Pons (tissue), 1 donor: ENCODE measurements at regions not wholly inside any gene's neighbourhood (a gene's known extent, or its start where the extent isn't known, plus 50 kb on each side); places are given as distances from the start of the nearest gene placed in this dataset.
A peak's percentile ranks its signal among the peaks of the same experiment; 100 is the strongest.

ENCODE experiments used
- DNase-seq: peaks from one replicate; pipeline ENCODE4 v3.0.0-alpha.2; 2016; ENCODE audit warnings: low spot score

- no peak for DNase-seq
Measured at GRCh38 chr4:123096038-123096437, 173.6 kb upstream of the NUDT6 start.

- peak; percentile 47 for DNase-seq
Measured at GRCh38 chr4:123102897-123103471, 180.6 kb upstream of the NUDT6 start.

- DNase-seq: no peak
Measured at GRCh38 chr4:123104310-123105025, 182.1 kb upstream of the NUDT6 start.

- DNase-seq: no peak
Measured at GRCh38 chr4:123105026-123105420, 182.6 kb upstream of the NUDT6 start.

GRCh38 chr4:123106747-123107146 is 184.3 kb upstream of the NUDT6 start:
- no peak for DNase-seq

GRCh38 chr4:123107444-123108252 is 185.3 kb upstream of the NUDT6 start:
- no peak for DNase-seq

GRCh38 chr4:123109139-123109538 is 186.7 kb upstream of the NUDT6 start:
- DNase-seq: no peak

- DNase-seq: no peak
Measured at GRCh38 chr4:123110147-123110546, 187.8 kb upstream of the NUDT6 start.

GRCh38 chr4:123110685-123111084 is 188.3 kb upstream of the NUDT6 start:
- no peak for DNase-seq

- no peak for DNase-seq
Measured at GRCh38 chr4:123113155-123113554, 190.8 kb upstream of the NUDT6 start.

- DNase-seq: no peak
Measured at GRCh38 chr4:123114084-123114914, 191.9 kb upstream of the NUDT6 start.

GRCh38 chr4:123114915-123115756 is 192.7 kb upstream of the NUDT6 start:
- DNase-seq: no peak

- DNase-seq: no peak
Measured at GRCh38 chr4:123116412-123116811, 194.0 kb upstream of the NUDT6 start.

GRCh38 chr4:123120473-123120872 is 198.1 kb upstream of the NUDT6 start:
- no peak for DNase-seq

GRCh38 chr4:123121241-123121907 is 199.0 kb upstream of the NUDT6 start:
- no peak for DNase-seq

- no peak for DNase-seq
Measured at GRCh38 chr4:123125477-123125876, 203.1 kb upstream of the NUDT6 start.

GRCh38 chr4:123127218-123127617 is 204.8 kb upstream of the NUDT6 start:
- no peak for DNase-seq

- no peak for DNase-seq
Measured at GRCh38 chr4:123127875-123128274, 205.5 kb upstream of the NUDT6 start.

- no peak for DNase-seq
Measured at GRCh38 chr4:123133397-123134050, 211.1 kb upstream of the NUDT6 start.

GRCh38 chr4:123144616-123145015 is 222.2 kb upstream of the NUDT6 start:
- DNase-seq: no peak
